ENCODE measurements at regions not wholly inside any gene's neighbourhood (a gene's known extent, or its start where the extent isn't known, plus 50 kb on each side); places are given as distances from the start of the nearest gene placed in this dataset.

DNA sequence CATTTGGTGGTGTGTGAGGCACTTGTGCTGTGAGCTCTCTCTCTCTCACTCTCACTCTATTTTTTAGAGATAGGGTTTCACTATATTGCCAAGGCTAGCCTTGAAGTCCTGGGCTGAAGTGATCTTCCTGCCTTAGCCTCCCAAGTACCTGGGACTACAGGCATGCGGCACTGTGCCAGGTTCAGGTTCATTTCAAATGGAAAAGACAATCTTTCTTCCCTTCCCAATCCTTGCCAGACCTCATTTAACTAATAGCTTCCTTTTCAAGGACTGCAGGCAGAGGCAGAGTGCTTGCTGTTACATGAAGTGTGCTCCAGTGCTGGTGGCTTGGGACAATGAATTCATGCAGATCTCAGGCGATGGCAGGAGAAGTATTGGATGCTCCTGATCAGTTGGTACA lies 73.2 kb upstream of the BICD1 start:
- WGBS (ENCODE audit: low lambda C conversion rate, missing lambda C conversion rate) = 56% methylated on average over 2 of the region's 2 CpGs

DNA sequence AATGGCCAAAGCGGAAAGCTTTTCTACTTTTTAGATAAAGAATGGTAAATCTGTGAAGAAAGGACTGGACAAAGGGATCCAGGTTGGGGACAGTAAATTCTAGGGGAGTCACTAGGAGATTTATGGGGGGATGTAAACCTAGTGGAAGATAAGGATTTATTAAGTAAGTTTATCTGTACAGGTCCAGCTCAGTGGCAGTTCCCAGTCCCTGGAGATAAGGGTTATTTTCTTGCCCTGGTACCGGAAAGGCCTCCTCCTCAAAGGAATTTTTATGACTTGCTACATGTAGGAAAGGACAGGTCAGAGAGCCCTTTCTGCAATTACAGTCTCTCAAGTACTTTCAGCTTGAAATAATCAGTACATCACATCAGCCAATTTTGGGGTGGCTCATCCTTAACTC lies 72.6 kb upstream of the BICD1 start:
- H2AFZ ChIP-seq = no peak overlapping the region
- peak overlapping the region; percentile 42 for H3K4me2 ChIP-seq
- H3K27me3 ChIP-seq = no peaks in the 10 kb centered on the region
- H3K79me2 ChIP-seq = no peaks in the 10 kb centered on the region
- no peaks in the 10 kb centered on the region for H3K9me3 ChIP-seq (ENCODE audit: low read depth)
- no peak for TF ChIP-seq EZH2 (IDR thresholded peaks at IDR 0.05; ENCODE audit: borderline replicate concordance)
- TF ChIP-seq, protein P1, sequence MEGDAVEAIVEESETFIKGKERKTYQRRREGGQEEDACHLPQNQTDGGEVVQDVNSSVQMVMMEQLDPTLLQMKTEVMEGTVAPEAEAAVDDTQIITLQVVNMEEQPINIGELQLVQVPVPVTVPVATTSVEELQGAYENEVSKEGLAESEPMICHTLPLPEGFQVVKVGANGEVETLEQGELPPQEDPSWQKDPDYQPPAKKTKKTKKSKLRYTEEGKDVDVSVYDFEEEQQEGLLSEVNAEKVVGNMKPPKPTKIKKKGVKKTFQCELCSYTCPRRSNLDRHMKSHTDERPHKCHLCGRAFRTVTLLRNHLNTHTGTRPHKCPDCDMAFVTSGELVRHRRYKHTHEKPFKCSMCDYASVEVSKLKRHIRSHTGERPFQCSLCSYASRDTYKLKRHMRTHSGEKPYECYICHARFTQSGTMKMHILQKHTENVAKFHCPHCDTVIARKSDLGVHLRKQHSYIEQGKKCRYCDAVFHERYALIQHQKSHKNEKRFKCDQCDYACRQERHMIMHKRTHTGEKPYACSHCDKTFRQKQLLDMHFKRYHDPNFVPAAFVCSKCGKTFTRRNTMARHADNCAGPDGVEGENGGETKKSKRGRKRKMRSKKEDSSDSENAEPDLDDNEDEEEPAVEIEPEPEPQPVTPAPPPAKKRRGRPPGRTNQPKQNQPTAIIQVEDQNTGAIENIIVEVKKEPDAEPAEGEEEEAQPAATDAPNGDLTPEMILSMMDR (IDR thresholded peaks at IDR 0.05; ENCODE audit: poor library complexity) = no peak
- TF ChIP-seq EZH2phosphoT487 (IDR thresholded peaks at IDR 0.05; ENCODE audit: low read depth, severe bottlenecking, unreplicated experiment) = no peak
- no peaks in the 10 kb centered on the region for H4K20me1 ChIP-seq (ENCODE audit: insufficient read depth, poor library complexity, severe bottlenecking)
- H3K4me1 ChIP-seq (ENCODE audit: insufficient read depth) = peaks cover 26% of the 10 kb centered on the region
- peak overlapping the region; percentile 62 for H3K27ac ChIP-seq
- no peaks in the 10 kb centered on the region for H3K36me3 ChIP-seq (replicated peaks; ENCODE audit: insufficient read depth, low read depth)
- H3K4me3 ChIP-seq = no peak overlapping the region
- H3K9me2 ChIP-seq (replicated peaks; ENCODE audit: insufficient read depth) = no peaks in the 10 kb centered on the region
- 57% methylated on average over 2 of the region's 2 CpGs for WGBS (ENCODE audit: low lambda C conversion rate, missing lambda C conversion rate)
- DNase-seq (ENCODE audit: low spot score) = peak; percentile 56

More for the DNA sequence above, 73.2 kb upstream of the BICD1 start:
- TF ChIP-seq, protein P1 (IDR thresholded peaks at IDR 0.05; ENCODE audit: poor library complexity) = no peak
- TF ChIP-seq EZH2phosphoT487 (IDR thresholded peaks at IDR 0.05; ENCODE audit: low read depth, severe bottlenecking, unreplicated experiment) = no peak
- no peak for TF ChIP-seq EZH2 (IDR thresholded peaks at IDR 0.05; ENCODE audit: borderline replicate concordance)
- Histone ChIP-seq H3K9me3 (ENCODE audit: low read depth) (no peaks in the 10 kb centered on the region), H3K27ac (peak overlapping the region; percentile 62), H3K9me2 (replicated peaks; ENCODE audit: insufficient read depth) (no peaks in the 10 kb centered on the region), H3K4me2 (peak overlapping the region; percentile 42), H3K27me3 (no peaks in the 10 kb centered on the region), H3K36me3 (replicated peaks; ENCODE audit: insufficient read depth, low read depth) (no peaks in the 10 kb centered on the region), H3K79me2 (no peaks in the 10 kb centered on the region), H4K20me1 (ENCODE audit: insufficient read depth, poor library complexity, severe bottlenecking) (no peaks in the 10 kb centered on the region), H2AFZ (no peak overlapping the region), H3K4me3 (no peak overlapping the region), H3K4me1 (ENCODE audit: insufficient read depth) (peaks cover 25% of the 10 kb centered on the region)
- DNase-seq (ENCODE audit: low spot score) = peak; percentile 11

DNA sequence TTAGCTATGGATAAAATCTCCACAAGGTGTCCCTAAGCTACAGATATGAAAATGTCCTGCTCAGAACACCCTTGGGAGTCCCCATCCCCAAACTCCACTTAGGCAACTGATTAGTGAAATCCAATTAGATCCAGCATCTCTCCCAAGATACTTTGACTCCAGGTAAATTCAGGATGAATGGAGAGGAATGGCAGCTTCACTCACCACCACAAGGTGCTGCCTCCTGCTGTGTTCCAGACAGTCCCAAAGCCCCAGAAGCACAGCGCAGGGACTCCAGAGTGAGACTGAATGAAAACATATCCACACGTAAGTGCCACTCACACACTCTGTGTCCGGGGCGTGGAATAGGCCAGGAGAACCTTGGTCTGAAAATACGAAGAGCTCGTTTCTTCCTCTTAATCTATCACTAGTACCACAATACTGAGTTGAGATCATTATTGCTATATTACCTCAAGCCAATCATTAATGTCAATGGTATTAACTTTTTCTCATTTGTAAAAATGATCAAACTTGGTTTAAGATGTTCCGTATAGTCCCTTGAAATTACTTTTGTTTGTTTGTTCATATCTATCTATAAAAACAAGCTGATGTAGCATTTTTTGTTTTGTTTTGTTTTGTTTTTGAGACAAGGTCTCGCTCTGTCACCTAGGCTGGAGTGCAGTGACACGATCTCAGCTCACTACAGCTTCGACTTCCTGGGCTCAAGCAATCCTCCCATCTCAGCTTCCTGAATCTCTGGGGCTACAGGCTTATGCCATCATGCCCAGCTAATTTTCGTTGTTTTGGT lies 70.0 kb upstream of the BICD1 start:
- H2AFZ ChIP-seq = no peak overlapping the region
- H3K4me1 ChIP-seq (ENCODE audit: insufficient read depth) = peaks cover 37% of the 10 kb centered on the region
- 82% methylated on average over 11 of the region's 11 CpGs for WGBS (ENCODE audit: low lambda C conversion rate, missing lambda C conversion rate)
- no peaks in the 10 kb centered on the region for H4K20me1 ChIP-seq (ENCODE audit: insufficient read depth, poor library complexity, severe bottlenecking)
- no peaks in the 10 kb centered on the region for H3K79me2 ChIP-seq
- H3K27ac ChIP-seq = no peak overlapping the region
- H3K9me2 ChIP-seq (replicated peaks; ENCODE audit: insufficient read depth) = no peaks in the 10 kb centered on the region
- DNase-seq (ENCODE audit: low spot score) = no peak
- no peak overlapping the region for H3K4me3 ChIP-seq
- no peaks in the 10 kb centered on the region for H3K36me3 ChIP-seq (replicated peaks; ENCODE audit: insufficient read depth, low read depth)
- TF ChIP-seq EZH2phosphoT487 (IDR thresholded peaks at IDR 0.05; ENCODE audit: low read depth, severe bottlenecking, unreplicated experiment) = no peak
- TF ChIP-seq EZH2 (IDR thresholded peaks at IDR 0.05; ENCODE audit: borderline replicate concordance) = no peak
- TF ChIP-seq, protein P1 (IDR thresholded peaks at IDR 0.05; ENCODE audit: poor library complexity) = no peak
- no peaks in the 10 kb centered on the region for H3K27me3 ChIP-seq
- no peak overlapping the region for H3K4me2 ChIP-seq
- no peaks in the 10 kb centered on the region for H3K9me3 ChIP-seq (ENCODE audit: low read depth)
